T-helper 2 cell (primary cell): ENCODE measurements at regions not wholly inside any gene's neighbourhood (a gene's known extent, or its start where the extent isn't known, plus 50 kb on each side); places are given as distances from the start of the nearest gene placed in this dataset.
A peak's percentile ranks its signal among the peaks of the same experiment; 100 is the strongest.

Experiments
- DNase-seq, 5 experiments: peaks; one replicate each; pipeline versions ENCODE4 v3.0.0 to v3.0.0-alpha.2; 2012 to 2022

- DNase-seq = no peak
Measured at GRCh38 chr1:5317391-5317790, 663.0 kb downstream of the AJAP1 start.

- DNase-seq = no peak
Measured at GRCh38 chr1:5312862-5313261, 658.5 kb downstream of the AJAP1 start.

GRCh38 chr1:5312293-5312674 lies 657.9 kb downstream of the AJAP1 start:
- no peak for DNase-seq

- no peak for DNase-seq
Measured at GRCh38 chr1:5311634-5312292, 657.4 kb downstream of the AJAP1 start.

GRCh38 chr1:5311147-5311546 lies 656.7 kb downstream of the AJAP1 start:
- DNase-seq = no peak

- no peak for DNase-seq
Measured at GRCh38 chr1:5308249-5308648, 653.8 kb downstream of the AJAP1 start.

- DNase-seq = no peak
Measured at GRCh38 chr1:5304702-5305101, 650.3 kb downstream of the AJAP1 start.

- DNase-seq = no peak
Measured at GRCh38 chr1:5298376-5298775, 644.0 kb downstream of the AJAP1 start.

GRCh38 chr1:5297886-5298239 lies 643.5 kb downstream of the AJAP1 start:
- no peak for DNase-seq

GRCh38 chr1:5297180-5297885 lies 642.9 kb downstream of the AJAP1 start:
- no peak for DNase-seq

GRCh38 chr1:5296557-5297179 lies 642.3 kb downstream of the AJAP1 start:
- no peak for DNase-seq

- DNase-seq = no peak
Measured at GRCh38 chr1:5296095-5296494, 641.7 kb downstream of the AJAP1 start.

GRCh38 chr1:5291889-5292288 lies 637.5 kb downstream of the AJAP1 start:
- no peak for DNase-seq

GRCh38 chr1:5287178-5288150 lies 633.1 kb downstream of the AJAP1 start:
- no peak for DNase-seq

GRCh38 chr1:5286244-5286643 lies 631.8 kb downstream of the AJAP1 start:
- DNase-seq = peak in 2 of 5 experiments; percentile 5 to 16

- no peak for DNase-seq
Measured at GRCh38 chr1:5274527-5274926, 620.1 kb downstream of the AJAP1 start.

- DNase-seq = no peak
Measured at GRCh38 chr1:5273280-5274003, 619.0 kb downstream of the AJAP1 start.

- no peak for DNase-seq
Measured at GRCh38 chr1:5272325-5272724, 617.9 kb downstream of the AJAP1 start.

GRCh38 chr1:5271264-5271663 lies 616.9 kb downstream of the AJAP1 start:
- no peak for DNase-seq

- DNase-seq = no peak
Measured at GRCh38 chr1:5269901-5270300, 615.5 kb downstream of the AJAP1 start.

GRCh38 chr1:5267603-5268235 lies 613.3 kb downstream of the AJAP1 start:
- no peak for DNase-seq
